GM12878 (cell line): ENCODE measurements at regions not wholly inside any gene's neighbourhood (a gene's known extent, or its start where the extent isn't known, plus 50 kb on each side); places are given as distances from the start of the nearest gene placed in this dataset.

Experiments
- ATAC-seq: fragments of 200-7000 bp; cut with Tn5 transposase; 3 replicates; pipeline ENCODE4 v1.9.1; 2020; ENCODE audit warnings: mild to moderate bottlenecking, moderate library complexity
- BruUV-seq: library from RNA; stranded (reverse); fragments of 400-500 nt; replicated peaks from 2 replicates; lab custom pipeline; 2021; lab: Mats Ljungman, UMichigan
- CTCF ChIA-PET: fragments of 300-600 bp; sonication (Branson Sonifier 250); formaldehyde crosslinking; extraction: SDS; loops from one replicate; lab custom pipeline; 2021; ENCODE audit warnings: inconsistent platforms; lab: Yijun Ruan, JAX
- POLR2A ChIA-PET: fragments of 350-600 bp; formaldehyde crosslinking; extraction: SDS; loops from one replicate; lab custom pipeline; 2021; ENCODE audit warnings: inconsistent platforms; lab: Charles Lee
- RAD21 ChIA-PET: fragments of 300-600 bp; sonication (Branson Sonifier 250); formaldehyde crosslinking; loops from one replicate; lab custom pipeline; 2023; ENCODE audit warnings: antibody characterized with exemption; ENCODE audit not compliant: unreplicated experiment; lab: Charles Lee
- SMC1A ChIA-PET: fragments of 300-600 bp; sonication (Branson Sonifier 250); formaldehyde crosslinking; loops from one replicate; lab custom pipeline; 2023; ENCODE audit not compliant: unreplicated experiment, uncharacterized antibody; lab: Charles Lee
- DNase-seq: peaks from one replicate; pipeline ENCODE4 v3.0.0-alpha.2; 2011; ENCODE audit warnings: low read depth, low spot score
- FAIRE-seq: peaks from 3 replicates; lab custom pipeline; 2011; peaks lifted over from hg19 to GRCh38; lab: Jason Lieb, UNC
- H2AFZ ChIP-seq: 2 replicates; pipeline ENCODE4 v1.6.0; 2011; ENCODE audit warnings: low read depth, low read length, control low read depth; ENCODE audit not compliant: control insufficient read depth
- H3K27ac ChIP-seq: 2 replicates; pipeline ENCODE4 v1.5.1; 2011; ENCODE audit warnings: control low read depth; ENCODE audit not compliant: control insufficient read depth, insufficient read depth
- H3K27me3 ChIP-seq, 2 experiments: replicated peaks in 1 of 2; 2 replicates each; pipeline versions ENCODE4 v1.6.0 to v1.6.1; 2011; ENCODE audit warnings: low read length in 1 of 2; ENCODE audit not compliant: control insufficient read depth in 2 of 2, insufficient read depth in 2 of 2
- H3K36me3 ChIP-seq, 2 experiments: 2 replicates each; pipeline ENCODE4 v1.5.1; 2011; ENCODE audit warnings: low read length in 1 of 2; ENCODE audit not compliant: control insufficient read depth in 2 of 2, insufficient read depth in 2 of 2
- H3K4me1 ChIP-seq: 2 replicates; pipeline ENCODE4 v1.6.1; 2011; ENCODE audit warnings: mild to moderate bottlenecking, low read length, moderate library complexity, mixed read lengths; ENCODE audit not compliant: control insufficient read depth, insufficient read depth
- H3K4me2 ChIP-seq: 2 replicates; pipeline ENCODE4 v1.6.0; 2011; ENCODE audit warnings: control low read depth; ENCODE audit not compliant: control insufficient read depth, insufficient read depth
- H3K4me3 ChIP-seq: fragments of 200-600 bp; sonication (generic); 2 replicates; pipeline ENCODE4 v1.5.1; 2016
- H3K79me2 ChIP-seq: 2 replicates; pipeline ENCODE4 v1.6.0; 2011; ENCODE audit warnings: low read length; ENCODE audit not compliant: control insufficient read depth, insufficient read depth
- H3K9ac ChIP-seq: 2 replicates; pipeline ENCODE4 v1.8.0; 2011; ENCODE audit warnings: low read length, control low read depth, mixed read lengths; ENCODE audit not compliant: control insufficient read depth, insufficient read depth
- H3K9me3 ChIP-seq: replicated peaks from 3 replicates; pipeline ENCODE4 v1.5.1; 2011; ENCODE audit warnings: mild to moderate bottlenecking, low read length; ENCODE audit not compliant: control insufficient read depth, insufficient read depth
- H4K20me1 ChIP-seq: 2 replicates; pipeline ENCODE4 v1.6.0; 2011; ENCODE audit not compliant: control insufficient read depth, insufficient read depth
- BCL11A ChIP-seq: IDR thresholded peaks from 2 replicates; pipeline ENCODE4 v1.6.1; 2011; ENCODE audit warnings: low read depth, low read length
- CEBPB ChIP-seq, 2 experiments: fragments of 150-350 bp in 1 of 2; IDR thresholded peaks; 2 replicates each; pipeline ENCODE4 v1.6.1; 2012 to 2014; ENCODE audit warnings: low read depth in 2 of 2, low read length in 2 of 2, borderline replicate concordance in 1 of 2, inconsistent platforms in 1 of 2
- FOXM1 ChIP-seq: IDR thresholded peaks from 2 replicates; pipeline ENCODE4 v1.6.1; 2012; ENCODE audit warnings: low read depth, mild to moderate bottlenecking, inconsistent platforms, low read length, moderate library complexity
- KAT2A ChIP-seq: conservative IDR thresholded peaks from 2 replicates; pipeline ENCODE4 v1.6.1; 2011; ENCODE audit warnings: low read depth, low read length; ENCODE audit not compliant: control insufficient read depth
- KLF5 ChIP-seq: fragments of 450-650 bp; IDR thresholded peaks from 2 replicates; pipeline ENCODE4 v1.6.1; 2014; ENCODE audit warnings: mild to moderate bottlenecking; ENCODE audit not compliant: partially characterized antibody
- LARP7 ChIP-seq: fragments of 450-650 bp; IDR thresholded peaks from 2 replicates; pipeline ENCODE4 v1.6.1; 2017; ENCODE audit warnings: mild to moderate bottlenecking
- MXI1 ChIP-seq: fragments of 150-350 bp; IDR thresholded peaks from 2 replicates; pipeline ENCODE4 v1.6.1; 2011; ENCODE audit warnings: low read depth, mild to moderate bottlenecking, inconsistent platforms, low read length, improper control_type of control experiment
- MYB ChIP-seq: fragments of 150-350 bp; IDR thresholded peaks from 2 replicates; pipeline ENCODE4 v1.6.1; 2014; ENCODE audit warnings: mild to moderate bottlenecking, low read depth, low read length, borderline replicate concordance
- NRF1 ChIP-seq: conservative IDR thresholded peaks from 2 replicates; pipeline ENCODE4 v1.6.1; 2011; ENCODE audit warnings: mild to moderate bottlenecking, low read depth, low read length, improper control_type of control experiment
- PAX5 ChIP-seq: IDR thresholded peaks from 2 replicates; pipeline ENCODE4 v1.6.1; 2011; ENCODE audit warnings: low read depth, low read length, borderline replicate concordance
- RAD21 ChIP-seq: IDR thresholded peaks from 2 replicates; pipeline ENCODE4 v1.6.1; 2011; ENCODE audit warnings: mild to moderate bottlenecking, low read depth, low read length, moderate library complexity; ENCODE audit not compliant: insufficient read depth
- SMAD5 ChIP-seq: IDR thresholded peaks from 2 replicates; pipeline ENCODE4 v1.6.1; 2016; ENCODE audit warnings: antibody characterized with exemption, low read depth
- TBL1XR1 ChIP-seq: IDR thresholded peaks from 2 replicates; pipeline ENCODE4 v1.6.1; 2012; ENCODE audit warnings: low read depth, low read length, improper control_type of control experiment
- TCF7 ChIP-seq: IDR thresholded peaks from 2 replicates; pipeline ENCODE4 v1.6.1; 2014; ENCODE audit warnings: antibody characterized with exemption, borderline replicate concordance
- WGBS: methylation state at CpG from one replicate; pipeline ENCODE4 v1.1.6; 2016; ENCODE audit warnings: low lambda C conversion rate; ENCODE audit not compliant: insufficient replicate concordance, insufficient coverage; ENCODE audit errors: missing lambda C conversion rate; 5-methylcytosine and 5-hydroxymethylcytosine counted together
- in situ Hi-C: fragments of 300-500 bp; cut with MboI; formaldehyde crosslinking; loops from 9 replicates; pipeline ENCODE4 v1.14.3; 2018; ENCODE audit warnings: mixed read lengths
- intact Hi-C: fragments of 100-400 bp; cut with micrococcal nuclease; formaldehyde crosslinking; loops from one replicate; pipeline ENCODE4 v1.14.2; 2022; ENCODE audit not compliant: unreplicated experiment
- TF ChIP-seq, protein P1 (sequence below): IDR thresholded peaks from 2 replicates; pipeline ENCODE4 v1.6.1; 2012; ENCODE audit warnings: low read depth, low read length, improper control_type of control experiment
- TF ChIP-seq, protein P2 (sequence below): fragments of 450-650 bp; IDR thresholded peaks from 2 replicates; pipeline ENCODE4 v1.6.1; 2017; ENCODE audit warnings: low read depth, mild to moderate bottlenecking, moderate library complexity

DNA sequence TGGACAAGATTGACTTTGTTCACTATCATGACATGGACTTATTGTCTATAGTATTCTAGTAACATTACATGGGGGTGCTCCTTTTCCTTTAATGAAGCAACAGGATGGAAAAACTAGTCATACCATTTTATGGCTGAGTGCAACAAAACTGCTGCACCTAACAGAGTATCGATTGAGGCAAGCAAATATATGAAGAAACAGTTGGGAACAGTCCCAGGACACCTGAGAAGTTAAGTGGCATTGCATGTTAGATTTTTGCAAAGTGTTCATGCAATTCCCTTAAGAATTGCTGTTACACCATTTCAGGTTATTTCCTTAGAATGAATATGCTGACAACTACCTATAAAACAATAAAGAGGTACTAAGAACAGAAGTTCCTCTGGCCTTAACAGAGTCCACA, 541.5 kb upstream of the ANO3 start (continued):
- no peak for TF ChIP-seq TBL1XR1
- TF ChIP-seq TCF7: no peak

DNA sequence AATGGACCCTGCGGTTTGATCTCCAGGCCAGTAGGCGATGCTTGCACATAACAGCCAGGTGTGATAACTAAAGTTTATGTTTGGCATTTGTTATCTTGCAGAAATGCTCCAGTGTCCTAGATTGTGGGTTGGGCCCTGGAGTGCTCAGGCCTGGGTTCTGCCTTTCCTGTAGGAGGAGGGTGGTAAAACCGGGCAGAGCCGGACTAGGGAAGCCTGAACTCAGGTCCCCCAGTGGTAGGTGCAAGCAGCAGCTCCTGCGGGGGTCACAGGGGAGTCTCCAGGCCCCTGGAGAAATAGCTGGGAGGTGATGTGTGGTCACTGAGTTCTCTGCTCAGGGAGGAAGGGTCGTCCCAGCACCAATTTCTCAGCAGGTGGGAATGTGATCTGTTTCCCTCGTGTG, 538.3 kb upstream of the ANO3 start:
- no peaks in the 10 kb centered on the region for H4K20me1 ChIP-seq
- no peak overlapping the region for H3K4me2 ChIP-seq
- CTCF ChIA-PET: no interaction called here
- H3K9me3 ChIP-seq: no peaks in the 10 kb centered on the region
- H3K27me3 ChIP-seq: no peaks in the 10 kb centered on the region; a peak in 1 of 4 replicates
- 28% methylated on average over 7 of the region's 7 CpGs for WGBS
- ATAC-seq (no peak), DNase-seq (no peak), FAIRE-seq (no peak)
- in situ Hi-C loops: no loop called here
- no peak overlapping the region for H3K27ac ChIP-seq
- POLR2A ChIA-PET: no interaction called here
- H2AFZ ChIP-seq: no peak overlapping the region
- no peak overlapping the region for H3K4me3 ChIP-seq
- RAD21 ChIA-PET: no interaction called here
- no peaks in the 10 kb centered on the region for H3K4me1 ChIP-seq
- no peaks in the 10 kb centered on the region for H3K79me2 ChIP-seq
- SMC1A ChIA-PET: no interaction called here
- TF ChIP-seq CEBPB (IDR thresholded peaks at IDR 0.05; ENCODE audit: borderline replicate concordance in 1 of 2, low read depth in 2 of 2, low read length in 2 of 2): no peak
- intact Hi-C loops: no loop called here
- no peaks in the 10 kb centered on the region for H3K36me3 ChIP-seq
- no TSS peak for BruUV-seq
- no peak overlapping the region for H3K9ac ChIP-seq

GRCh38 chr11:25794804-25795203, 537.1 kb upstream of the ANO3 start:
- 0% methylated on average over 1 of the region's 1 CpG for WGBS
- Histone ChIP-seq H3K36me3 (no peaks in the 10 kb centered on the region), H3K9ac (no peak overlapping the region), H3K27ac (no peak overlapping the region), H4K20me1 (no peaks in the 10 kb centered on the region), H2AFZ (no peak overlapping the region), H3K4me3 (no peak overlapping the region), H3K4me1 (no peaks in the 10 kb centered on the region), H3K79me2 (no peaks in the 10 kb centered on the region), H3K9me3 (no peaks in the 10 kb centered on the region), H3K4me2 (no peak overlapping the region), H3K27me3 (no peaks in the 10 kb centered on the region; a peak in 1 of 4 replicates)
- RAD21 ChIA-PET: no interaction called here
- ATAC-seq (no peak), DNase-seq (no peak), FAIRE-seq (no peak)
- in situ Hi-C loops (no loop called here), intact Hi-C loops (no loop called here)
- POLR2A ChIA-PET: no interaction called here
- SMC1A ChIA-PET: no interaction called here
- BruUV-seq: no TSS peak
- CTCF ChIA-PET: no interaction called here
- no peak for TF ChIP-seq FOXM1
- TF ChIP-seq SMAD5: no peak
- no peak for TF ChIP-seq BCL11A
- TF ChIP-seq, protein P1, sequence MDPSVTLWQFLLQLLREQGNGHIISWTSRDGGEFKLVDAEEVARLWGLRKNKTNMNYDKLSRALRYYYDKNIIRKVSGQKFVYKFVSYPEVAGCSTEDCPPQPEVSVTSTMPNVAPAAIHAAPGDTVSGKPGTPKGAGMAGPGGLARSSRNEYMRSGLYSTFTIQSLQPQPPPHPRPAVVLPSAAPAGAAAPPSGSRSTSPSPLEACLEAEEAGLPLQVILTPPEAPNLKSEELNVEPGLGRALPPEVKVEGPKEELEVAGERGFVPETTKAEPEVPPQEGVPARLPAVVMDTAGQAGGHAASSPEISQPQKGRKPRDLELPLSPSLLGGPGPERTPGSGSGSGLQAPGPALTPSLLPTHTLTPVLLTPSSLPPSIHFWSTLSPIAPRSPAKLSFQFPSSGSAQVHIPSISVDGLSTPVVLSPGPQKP: no peak
- TF ChIP-seq, protein P2, sequence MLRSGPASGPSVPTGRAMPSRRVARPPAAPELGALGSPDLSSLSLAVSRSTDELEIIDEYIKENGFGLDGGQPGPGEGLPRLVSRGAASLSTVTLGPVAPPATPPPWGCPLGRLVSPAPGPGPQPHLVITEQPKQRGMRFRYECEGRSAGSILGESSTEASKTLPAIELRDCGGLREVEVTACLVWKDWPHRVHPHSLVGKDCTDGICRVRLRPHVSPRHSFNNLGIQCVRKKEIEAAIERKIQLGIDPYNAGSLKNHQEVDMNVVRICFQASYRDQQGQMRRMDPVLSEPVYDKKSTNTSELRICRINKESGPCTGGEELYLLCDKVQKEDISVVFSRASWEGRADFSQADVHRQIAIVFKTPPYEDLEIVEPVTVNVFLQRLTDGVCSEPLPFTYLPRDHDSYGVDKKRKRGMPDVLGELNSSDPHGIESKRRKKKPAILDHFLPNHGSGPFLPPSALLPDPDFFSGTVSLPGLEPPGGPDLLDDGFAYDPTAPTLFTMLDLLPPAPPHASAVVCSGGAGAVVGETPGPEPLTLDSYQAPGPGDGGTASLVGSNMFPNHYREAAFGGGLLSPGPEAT: no peak
- no peak for TF ChIP-seq MYB
- TF ChIP-seq RAD21: no peak
- no peak for TF ChIP-seq NRF1
- no peak for TF ChIP-seq MXI1
- no peak for TF ChIP-seq LARP7
- no peak for TF ChIP-seq KAT2A
- TF ChIP-seq PAX5: no peak
- TF ChIP-seq KLF5: no peak
